Epithelial cell of esophagus (primary cell): ENCODE measurements at regions not wholly inside any gene's neighbourhood (a gene's known extent, or its start where the extent isn't known, plus 50 kb on each side); places are given as distances from the start of the nearest gene placed in this dataset.
"Not testable (repeated sequence)": the region's sequence is repeated elsewhere in the genome, so short reads cannot be mapped to it uniquely, and the experiment has no call there.

Experiments
- DNase-seq: peaks from one replicate; pipeline ENCODE4 v3.0.0; 2010; ENCODE audit warnings: low read depth
- H3K4me3 ChIP-seq: 2 replicates; pipeline ENCODE4 v1.5.1; 2011; ENCODE audit warnings: mild to moderate bottlenecking, low read length, control low read depth
- TF ChIP-seq, protein P1 (sequence below): IDR thresholded peaks from 2 replicates; pipeline ENCODE4 v1.5.1; 2011; ENCODE audit warnings: low read depth, mild to moderate bottlenecking, low read length, control low read depth, inconsistent platforms; ENCODE audit not compliant: insufficient read depth; ENCODE audit errors: missing control alignments

DNA sequence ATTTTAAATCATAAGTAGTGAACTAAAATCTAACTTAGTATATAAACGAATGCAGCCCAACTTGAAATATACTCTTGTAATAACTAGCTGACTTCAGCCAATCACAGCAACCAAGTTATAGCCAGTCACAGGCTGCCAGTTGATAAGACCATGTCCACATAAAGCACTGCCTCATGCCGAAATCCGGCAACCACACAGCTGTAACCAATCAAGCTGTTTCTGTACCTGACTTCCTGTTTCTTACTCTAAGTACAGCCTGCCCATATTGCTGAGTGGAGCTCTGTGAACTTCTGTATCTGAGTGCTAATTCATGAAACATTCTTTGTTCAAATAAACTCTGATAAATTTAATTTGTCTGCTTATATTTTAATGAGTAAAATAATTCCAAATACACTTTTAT, 805.3 kb upstream of the EPHA5 start:
- no peak for DNase-seq
- TF ChIP-seq, protein P1, sequence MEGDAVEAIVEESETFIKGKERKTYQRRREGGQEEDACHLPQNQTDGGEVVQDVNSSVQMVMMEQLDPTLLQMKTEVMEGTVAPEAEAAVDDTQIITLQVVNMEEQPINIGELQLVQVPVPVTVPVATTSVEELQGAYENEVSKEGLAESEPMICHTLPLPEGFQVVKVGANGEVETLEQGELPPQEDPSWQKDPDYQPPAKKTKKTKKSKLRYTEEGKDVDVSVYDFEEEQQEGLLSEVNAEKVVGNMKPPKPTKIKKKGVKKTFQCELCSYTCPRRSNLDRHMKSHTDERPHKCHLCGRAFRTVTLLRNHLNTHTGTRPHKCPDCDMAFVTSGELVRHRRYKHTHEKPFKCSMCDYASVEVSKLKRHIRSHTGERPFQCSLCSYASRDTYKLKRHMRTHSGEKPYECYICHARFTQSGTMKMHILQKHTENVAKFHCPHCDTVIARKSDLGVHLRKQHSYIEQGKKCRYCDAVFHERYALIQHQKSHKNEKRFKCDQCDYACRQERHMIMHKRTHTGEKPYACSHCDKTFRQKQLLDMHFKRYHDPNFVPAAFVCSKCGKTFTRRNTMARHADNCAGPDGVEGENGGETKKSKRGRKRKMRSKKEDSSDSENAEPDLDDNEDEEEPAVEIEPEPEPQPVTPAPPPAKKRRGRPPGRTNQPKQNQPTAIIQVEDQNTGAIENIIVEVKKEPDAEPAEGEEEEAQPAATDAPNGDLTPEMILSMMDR = no peak
- H3K4me3 ChIP-seq = no peak overlapping the region

DNA sequence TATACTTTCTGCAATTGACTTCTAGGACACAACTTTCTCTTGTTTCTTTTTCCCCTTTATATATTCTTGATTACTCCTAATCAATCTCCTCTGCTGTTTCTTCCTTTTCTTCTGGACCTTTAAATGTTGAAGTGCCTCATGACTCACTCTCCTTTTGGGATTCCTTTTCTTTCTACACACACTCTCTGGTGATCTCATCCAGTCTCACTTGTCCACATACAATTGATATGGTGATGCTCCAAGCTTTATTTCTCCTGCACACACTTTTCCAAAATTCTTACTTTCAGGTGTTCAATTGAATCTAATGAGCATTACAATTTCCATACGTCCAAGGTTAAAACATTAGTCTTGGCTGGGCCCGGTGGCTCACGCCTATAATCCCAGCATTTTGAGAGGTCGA, 794.8 kb upstream of the EPHA5 start:
- no peak overlapping the region for H3K4me3 ChIP-seq
- DNase-seq = peak; percentile 50
- TF ChIP-seq, protein P1 = no peak

- not testable (repeated sequence) for DNase-seq, H3K4me3 ChIP-seq
Measured at GRCh38 chr4:66462890-66463289, 792.6 kb upstream of the EPHA5 start.

GRCh38 chr4:66451741-66452140, 781.5 kb upstream of the EPHA5 start:
- TF ChIP-seq, protein P1 = no peak

GRCh38 chr4:66443008-66443407, 772.7 kb upstream of the EPHA5 start:
- TF ChIP-seq, protein P1 = no peak
- DNase-seq = no peak
- H3K4me3 ChIP-seq = no peak overlapping the region

More at GRCh38 chr4:66451741-66452140, 781.5 kb upstream of the EPHA5 start:
- no peak overlapping the region for H3K4me3 ChIP-seq
- DNase-seq = peak; percentile 47

DNA sequence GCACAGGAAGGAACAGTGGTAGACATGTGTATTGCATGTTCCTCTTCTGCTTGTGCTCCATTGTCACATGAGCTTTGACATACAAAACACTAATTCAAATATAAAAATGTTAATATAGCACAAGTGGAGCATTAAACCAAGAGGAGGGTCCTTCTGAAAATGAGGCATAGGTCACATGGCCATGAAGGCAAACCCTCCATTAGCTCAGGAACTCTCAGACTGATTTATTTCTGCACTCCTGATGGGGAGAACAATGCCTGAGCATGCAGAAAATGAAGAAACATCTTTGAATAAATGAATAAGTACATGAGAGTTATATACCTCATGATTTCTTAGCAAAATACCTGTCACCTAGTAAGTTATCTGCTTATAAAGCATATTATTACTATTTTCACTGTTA, 769.2 kb upstream of the EPHA5 start:
- TF ChIP-seq, protein P1 = peak; percentile 6
- no peak overlapping the region for H3K4me3 ChIP-seq
- no peak for DNase-seq

GRCh38 chr4:66433706-66434105, 763.4 kb upstream of the EPHA5 start:
- DNase-seq = no peak

More at GRCh38 chr4:66433706-66434105, 763.4 kb upstream of the EPHA5 start:
- no peak overlapping the region for H3K4me3 ChIP-seq
- TF ChIP-seq, protein P1 = no peak
